Chondrocyte (in vitro differentiated cells): ENCODE measurements at regions not wholly inside any gene's neighbourhood (a gene's known extent, or its start where the extent isn't known, plus 50 kb on each side); places are given as distances from the start of the nearest gene placed in this dataset.

Experiments used
- DNase-seq: peaks from one replicate; pipeline ENCODE4 v3.0.0; 2021; ENCODE audit warnings: mixed read lengths, low spot score
- H3K27ac Mint-ChIP-seq: one replicate; pipeline ENCODE4 v1.8.0; 2021; ENCODE audit warnings: mild to moderate bottlenecking, moderate library complexity, mixed read lengths; ENCODE audit not compliant: unreplicated experiment
- H3K27me3 Mint-ChIP-seq: 2 replicates; pipeline ENCODE4 v1.8.0; 2021; ENCODE audit warnings: low read depth, mixed read lengths
- H3K36me3 Mint-ChIP-seq: 2 replicates; pipeline ENCODE4 v1.8.0; 2021; ENCODE audit warnings: low read depth, mixed read lengths
- H3K4me1 Mint-ChIP-seq: 2 replicates; pipeline ENCODE4 v1.8.0; 2021; ENCODE audit warnings: low read depth, mild to moderate bottlenecking, mixed read lengths
- H3K4me3 Mint-ChIP-seq: one replicate; pipeline ENCODE4 v1.8.0; 2021; ENCODE audit warnings: mild to moderate bottlenecking, moderate library complexity, mixed read lengths; ENCODE audit not compliant: unreplicated experiment
- H3K9me3 Mint-ChIP-seq: 2 replicates; pipeline ENCODE4 v1.8.0; 2021; ENCODE audit warnings: low read depth, mixed read lengths
- CTCF ChIP-seq: fragments of 200-600 bp; sonication (generic); IDR thresholded peaks from 2 replicates; pipeline ENCODE4 v1.5.0; 2021; ENCODE audit warnings: antibody characterized with exemption, mild to moderate bottlenecking, moderate library complexity

- Mint-ChIP-seq H3K9me3 (peaks cover 6% of the 10 kb centered on the region), H3K4me1 (no peaks in the 10 kb centered on the region), H3K4me3 (no peak overlapping the region), H3K36me3 (no peaks in the 10 kb centered on the region), H3K27me3 (peaks cover 14% of the 10 kb centered on the region), H3K27ac (no peak overlapping the region)
- DNase-seq = no peak
- no peak for TF ChIP-seq CTCF
Observed at GRCh38 chr1:177891809-177892208, 78.0 kb downstream of the SEC16B start.

- no peak overlapping the region for H3K4me3 Mint-ChIP-seq
- H3K27ac Mint-ChIP-seq = no peak overlapping the region
- DNase-seq = no peak
- no peak for TF ChIP-seq CTCF
- peaks cover 10% of the 10 kb centered on the region for H3K9me3 Mint-ChIP-seq
- H3K27me3 Mint-ChIP-seq = peaks cover 9% of the 10 kb centered on the region
- H3K4me1 Mint-ChIP-seq = no peaks in the 10 kb centered on the region
- no peaks in the 10 kb centered on the region for H3K36me3 Mint-ChIP-seq
Observed at GRCh38 chr1:177890479-177890878, 79.4 kb downstream of the SEC16B start.

DNA sequence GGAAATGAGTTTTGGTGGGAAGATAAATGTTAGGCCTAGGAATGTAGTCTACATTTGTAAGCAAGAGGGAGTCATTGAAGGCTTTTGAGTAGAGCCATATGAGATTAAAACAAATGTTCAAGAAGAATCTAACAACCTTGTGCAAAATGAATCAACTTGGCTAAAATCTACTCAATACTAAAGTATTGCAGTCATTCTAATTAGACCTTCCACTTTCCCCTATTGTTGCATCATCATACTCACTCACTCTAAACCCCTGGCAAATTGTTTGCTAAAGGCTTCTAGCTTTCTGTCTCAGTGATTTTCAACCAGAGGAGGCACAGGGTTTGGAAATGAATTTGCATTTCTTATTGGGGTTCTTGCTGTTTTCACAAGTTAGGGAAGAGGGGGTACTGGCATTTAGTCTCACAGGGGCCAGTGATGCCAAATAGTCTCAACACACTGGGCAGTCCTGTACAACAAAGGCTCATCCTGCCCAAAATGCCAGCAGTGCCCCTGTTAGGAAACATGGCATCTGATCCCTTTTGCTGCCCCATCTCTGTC lies 85.3 kb downstream of the SEC16B start:
- H3K27ac Mint-ChIP-seq = no peak overlapping the region
- no peaks in the 10 kb centered on the region for H3K36me3 Mint-ChIP-seq
- no peak for TF ChIP-seq CTCF
- H3K4me1 Mint-ChIP-seq = no peaks in the 10 kb centered on the region
- H3K27me3 Mint-ChIP-seq = peaks cover 33% of the 10 kb centered on the region
- no peak overlapping the region for H3K4me3 Mint-ChIP-seq
- H3K9me3 Mint-ChIP-seq = peaks cover 10% of the 10 kb centered on the region
- DNase-seq = no peak

GRCh38 chr1:177883581-177883980 lies 86.3 kb downstream of the SEC16B start:
- no peak overlapping the region for H3K4me3 Mint-ChIP-seq
- TF ChIP-seq CTCF = no peak
- DNase-seq = no peak
- H3K9me3 Mint-ChIP-seq = peaks cover 10% of the 10 kb centered on the region
- H3K27ac Mint-ChIP-seq = no peak overlapping the region
- H3K36me3 Mint-ChIP-seq = no peaks in the 10 kb centered on the region
- peaks cover 35% of the 10 kb centered on the region for H3K27me3 Mint-ChIP-seq
- no peaks in the 10 kb centered on the region for H3K4me1 Mint-ChIP-seq

GRCh38 chr1:177880339-177880891 lies 89.4 kb downstream of the SEC16B start:
- peaks cover 33% of the 10 kb centered on the region for H3K27me3 Mint-ChIP-seq
- H3K27ac Mint-ChIP-seq = no peak overlapping the region
- no peak for DNase-seq
- H3K36me3 Mint-ChIP-seq = no peaks in the 10 kb centered on the region
- H3K9me3 Mint-ChIP-seq = peaks cover 6% of the 10 kb centered on the region
- H3K4me1 Mint-ChIP-seq = no peaks in the 10 kb centered on the region
- H3K4me3 Mint-ChIP-seq = no peak overlapping the region
- no peak for TF ChIP-seq CTCF
